ENCODE measurements at regions not wholly inside any gene's neighbourhood (a gene's known extent, or its start where the extent isn't known, plus 50 kb on each side); places are given as distances from the start of the nearest gene placed in this dataset.

GRCh38 chr9:19967888-19968459 lies 179.1 kb upstream of the SLC24A2 start:
- Histone ChIP-seq H3K36me3 (ENCODE audit: control insufficient read depth, insufficient read depth, low read length) (no peaks in the 10 kb centered on the region), H3K4me1 (ENCODE audit: control insufficient read depth, insufficient read depth, low read length) (peaks cover 20% of the 10 kb centered on the region), H3K27ac (ENCODE audit: insufficient read depth, low read depth, low read length, poor library complexity, severe bottlenecking) (no peak overlapping the region)

GRCh38 chr9:19967216-19967887 lies 178.5 kb upstream of the SLC24A2 start:
- no peaks in the 10 kb centered on the region for H3K27me3 ChIP-seq (ENCODE audit: control insufficient read depth, insufficient read depth, low read length, poor library complexity, severe bottlenecking)
- no peak overlapping the region for H3K4me3 ChIP-seq (ENCODE audit: insufficient read depth, low read depth, low read length)
- peaks cover 20% of the 10 kb centered on the region for H3K4me1 ChIP-seq (ENCODE audit: control insufficient read depth, insufficient read depth, low read length)
- WGBS, 2 experiments = 65 to 75% methylated on average over 1 of the region's 1 CpG
- H3K36me3 ChIP-seq (ENCODE audit: control insufficient read depth, insufficient read depth, low read length) = no peaks in the 10 kb centered on the region
- no peak overlapping the region for H3K27ac ChIP-seq (ENCODE audit: insufficient read depth, low read depth, low read length, poor library complexity, severe bottlenecking)
- no peaks in the 10 kb centered on the region for H3K9me3 ChIP-seq (ENCODE audit: control insufficient read depth, low read length)

More at GRCh38 chr9:19967888-19968459, 179.1 kb upstream of the SLC24A2 start:
- Histone ChIP-seq H3K27me3 (ENCODE audit: control insufficient read depth, insufficient read depth, low read length, poor library complexity, severe bottlenecking) (no peaks in the 10 kb centered on the region), H3K4me3 (ENCODE audit: insufficient read depth, low read depth, low read length) (no peak overlapping the region), H3K9me3 (ENCODE audit: control insufficient read depth, low read length) (no peaks in the 10 kb centered on the region)

- peaks cover 20% of the 10 kb centered on the region for H3K4me1 ChIP-seq (ENCODE audit: control insufficient read depth, insufficient read depth, low read length)
- no peaks in the 10 kb centered on the region for H3K9me3 ChIP-seq (ENCODE audit: control insufficient read depth, low read length)
- WGBS, 2 experiments = 89 to 98% methylated on average over 4 of the region's 4 CpGs
- no peak overlapping the region for H3K27ac ChIP-seq (ENCODE audit: insufficient read depth, low read depth, low read length, poor library complexity, severe bottlenecking)
- no peak overlapping the region for H3K4me3 ChIP-seq (ENCODE audit: insufficient read depth, low read depth, low read length)
- H3K36me3 ChIP-seq (ENCODE audit: control insufficient read depth, insufficient read depth, low read length) = no peaks in the 10 kb centered on the region
- no peaks in the 10 kb centered on the region for H3K27me3 ChIP-seq (ENCODE audit: control insufficient read depth, insufficient read depth, low read length, poor library complexity, severe bottlenecking)
Measured at GRCh38 chr9:19965336-19965735, 176.5 kb upstream of the SLC24A2 start.

DNA sequence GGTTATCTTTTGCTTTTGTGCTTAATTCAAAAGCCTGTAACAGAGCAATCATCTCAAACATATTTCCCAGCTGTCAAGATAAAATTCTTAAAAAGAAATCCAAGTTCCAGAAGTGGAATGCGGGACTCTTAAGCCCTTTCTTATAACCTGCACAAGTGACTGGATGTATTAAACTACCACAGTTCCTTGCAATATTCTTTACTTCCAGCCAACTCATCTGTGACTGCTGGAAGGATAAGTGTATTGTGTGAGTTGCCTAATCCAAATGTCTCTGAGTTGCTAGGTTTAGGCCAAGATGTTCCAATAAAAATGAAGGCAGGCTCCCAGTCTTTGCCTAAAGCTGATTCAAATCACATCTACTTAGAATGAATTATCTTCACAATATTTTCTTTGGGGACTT lies 159.2 kb upstream of the SLC24A2 start:
- no peak overlapping the region for H3K4me3 ChIP-seq (ENCODE audit: insufficient read depth, low read depth, low read length)
- H3K4me1 ChIP-seq (ENCODE audit: control insufficient read depth, insufficient read depth, low read length) = peaks cover 6% of the 10 kb centered on the region
- H3K27me3 ChIP-seq (ENCODE audit: control insufficient read depth, insufficient read depth, low read length, poor library complexity, severe bottlenecking) = no peaks in the 10 kb centered on the region
- no peaks in the 10 kb centered on the region for H3K36me3 ChIP-seq (ENCODE audit: control insufficient read depth, insufficient read depth, low read length)
- H3K27ac ChIP-seq (ENCODE audit: insufficient read depth, low read depth, low read length, poor library complexity, severe bottlenecking) = no peak overlapping the region
- no peaks in the 10 kb centered on the region for H3K9me3 ChIP-seq (ENCODE audit: control insufficient read depth, low read length)
- 95 to 100% methylated on average over 1 of the region's 1 CpG for WGBS, 2 experiments

DNA sequence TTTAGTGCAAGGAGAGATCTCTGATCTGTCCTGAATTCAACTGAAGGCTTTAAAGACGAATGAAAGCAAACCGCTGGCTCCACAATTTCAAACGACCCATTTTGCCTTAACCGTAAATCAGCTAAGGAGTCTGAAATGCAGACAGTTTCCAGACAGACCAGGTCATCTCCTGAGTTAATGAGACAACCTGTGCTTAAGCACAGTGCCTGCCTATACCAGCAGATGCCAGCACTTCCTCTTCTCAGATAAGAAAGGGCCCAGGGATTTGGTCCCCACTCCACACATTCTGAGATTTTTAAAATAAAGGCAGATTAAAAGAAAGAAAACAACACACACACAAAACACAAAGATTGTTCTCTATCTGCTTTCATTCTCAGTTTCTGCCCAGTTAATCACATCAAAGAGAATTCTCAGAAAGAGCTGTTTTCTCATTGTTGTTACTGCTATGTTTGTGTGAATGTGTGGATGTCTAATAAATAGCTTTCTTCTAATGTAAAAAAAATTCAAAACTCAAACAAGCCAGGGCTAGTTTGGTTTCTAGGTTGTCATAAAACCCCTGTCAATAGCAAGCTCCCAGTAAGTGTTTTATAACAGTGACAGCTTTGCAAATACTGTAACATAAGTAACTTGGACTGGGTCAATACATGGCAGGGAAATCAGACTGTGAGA lies 157.7 kb upstream of the SLC24A2 start:
- no peak overlapping the region for H3K27ac ChIP-seq (ENCODE audit: insufficient read depth, low read depth, low read length, poor library complexity, severe bottlenecking)
- WGBS, 2 experiments = 82 to 84% methylated on average over 4 of the region's 4 CpGs

GRCh38 chr9:19941874-19942273 lies 153.0 kb upstream of the SLC24A2 start:
- Histone ChIP-seq H3K4me3 (ENCODE audit: insufficient read depth, low read depth, low read length) (no peak overlapping the region), H3K9me3 (ENCODE audit: control insufficient read depth, low read length) (no peaks in the 10 kb centered on the region), H3K36me3 (ENCODE audit: control insufficient read depth, insufficient read depth, low read length) (no peaks in the 10 kb centered on the region), H3K27me3 (ENCODE audit: control insufficient read depth, insufficient read depth, low read length, poor library complexity, severe bottlenecking) (no peaks in the 10 kb centered on the region), H3K27ac (ENCODE audit: insufficient read depth, low read depth, low read length, poor library complexity, severe bottlenecking) (no peak overlapping the region), H3K4me1 (ENCODE audit: control insufficient read depth, insufficient read depth, low read length) (peaks cover 9% of the 10 kb centered on the region)
- WGBS, 2 experiments = 82 to 83% methylated on average over 2 of the region's 2 CpGs

More for the DNA sequence above, 157.7 kb upstream of the SLC24A2 start:
- H3K27me3 ChIP-seq (ENCODE audit: control insufficient read depth, insufficient read depth, low read length, poor library complexity, severe bottlenecking) = no peaks in the 10 kb centered on the region
- H3K4me1 ChIP-seq (ENCODE audit: control insufficient read depth, insufficient read depth, low read length) = peaks cover 6% of the 10 kb centered on the region
- no peaks in the 10 kb centered on the region for H3K9me3 ChIP-seq (ENCODE audit: control insufficient read depth, low read length)
- H3K36me3 ChIP-seq (ENCODE audit: control insufficient read depth, insufficient read depth, low read length) = no peaks in the 10 kb centered on the region
- H3K4me3 ChIP-seq (ENCODE audit: insufficient read depth, low read depth, low read length) = no peak overlapping the region

- WGBS, 2 experiments = 60 to 64% methylated on average over 2 of the region's 2 CpGs
Measured at GRCh38 chr9:19940811-19941535, 152.1 kb upstream of the SLC24A2 start.

GRCh38 chr9:19939734-19940278 lies 151.0 kb upstream of the SLC24A2 start:
- H3K27ac ChIP-seq (ENCODE audit: insufficient read depth, low read depth, low read length, poor library complexity, severe bottlenecking) = no peak overlapping the region
- no peaks in the 10 kb centered on the region for H3K36me3 ChIP-seq (ENCODE audit: control insufficient read depth, insufficient read depth, low read length)
- no peaks in the 10 kb centered on the region for H3K27me3 ChIP-seq (ENCODE audit: control insufficient read depth, insufficient read depth, low read length, poor library complexity, severe bottlenecking)
- no peak overlapping the region for H3K4me3 ChIP-seq (ENCODE audit: insufficient read depth, low read depth, low read length)
- no peaks in the 10 kb centered on the region for H3K9me3 ChIP-seq (ENCODE audit: control insufficient read depth, low read length)
- 74 to 75% methylated on average over 5 of the region's 5 CpGs for WGBS, 2 experiments
- H3K4me1 ChIP-seq (ENCODE audit: control insufficient read depth, insufficient read depth, low read length) = peaks cover 3% of the 10 kb centered on the region

More at GRCh38 chr9:19940811-19941535, 152.1 kb upstream of the SLC24A2 start:
- Histone ChIP-seq H3K4me3 (ENCODE audit: insufficient read depth, low read depth, low read length) (no peak overlapping the region), H3K4me1 (ENCODE audit: control insufficient read depth, insufficient read depth, low read length) (peaks cover 9% of the 10 kb centered on the region), H3K27me3 (ENCODE audit: control insufficient read depth, insufficient read depth, low read length, poor library complexity, severe bottlenecking) (no peaks in the 10 kb centered on the region), H3K27ac (ENCODE audit: insufficient read depth, low read depth, low read length, poor library complexity, severe bottlenecking) (no peak overlapping the region), H3K36me3 (ENCODE audit: control insufficient read depth, insufficient read depth, low read length) (no peaks in the 10 kb centered on the region), H3K9me3 (ENCODE audit: control insufficient read depth, low read length) (no peaks in the 10 kb centered on the region)

DNA sequence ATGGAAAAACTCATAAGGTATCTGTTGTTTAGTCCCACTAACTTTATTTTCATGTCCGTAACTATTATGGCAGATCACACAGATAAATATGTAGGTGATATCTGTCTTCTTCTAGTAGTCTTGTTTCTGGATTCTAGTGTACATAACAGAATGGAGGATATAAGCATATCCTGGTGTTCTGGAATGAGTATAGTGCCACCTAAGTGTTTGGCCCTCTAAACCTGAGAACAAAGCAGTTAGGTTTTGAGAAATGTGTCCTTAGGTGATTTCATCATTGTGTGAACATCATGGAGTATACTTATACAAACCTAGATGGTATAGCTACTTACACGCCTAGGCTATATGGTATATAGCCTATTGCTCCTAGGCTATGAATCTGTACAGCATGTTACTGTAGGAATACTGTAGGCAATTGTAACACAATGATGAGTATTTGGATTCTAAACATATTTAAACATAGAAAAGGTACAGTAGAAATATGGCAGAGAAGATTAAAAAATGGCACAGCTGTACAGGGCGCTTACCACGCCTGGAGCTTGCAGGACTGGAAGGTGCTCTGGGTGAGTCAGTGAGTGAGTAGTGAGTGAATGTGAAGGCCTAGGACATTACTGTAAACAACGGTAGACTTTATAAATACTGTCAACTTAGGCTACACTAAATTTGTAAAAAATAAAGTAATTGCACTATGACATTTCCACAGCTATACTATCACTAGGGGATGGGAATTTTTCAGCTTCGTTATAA lies 150.3 kb upstream of the SLC24A2 start:
- Histone ChIP-seq H3K27ac (ENCODE audit: insufficient read depth, low read depth, low read length, poor library complexity, severe bottlenecking) (no peak overlapping the region), H3K4me3 (ENCODE audit: insufficient read depth, low read depth, low read length) (no peak overlapping the region), H3K4me1 (ENCODE audit: control insufficient read depth, insufficient read depth, low read length) (peaks cover 3% of the 10 kb centered on the region), H3K9me3 (ENCODE audit: control insufficient read depth, low read length) (no peaks in the 10 kb centered on the region), H3K36me3 (ENCODE audit: control insufficient read depth, insufficient read depth, low read length) (no peaks in the 10 kb centered on the region), H3K27me3 (ENCODE audit: control insufficient read depth, insufficient read depth, low read length, poor library complexity, severe bottlenecking) (peaks cover 3% of the 10 kb centered on the region)
- WGBS, 2 experiments = 92 to 97% methylated on average over 5 to 6 of the region's 6 CpGs
